ENCODE measurements at regions not wholly inside any gene's neighbourhood (a gene's known extent, or its start where the extent isn't known, plus 50 kb on each side); places are given as distances from the start of the nearest gene placed in this dataset.

DNA sequence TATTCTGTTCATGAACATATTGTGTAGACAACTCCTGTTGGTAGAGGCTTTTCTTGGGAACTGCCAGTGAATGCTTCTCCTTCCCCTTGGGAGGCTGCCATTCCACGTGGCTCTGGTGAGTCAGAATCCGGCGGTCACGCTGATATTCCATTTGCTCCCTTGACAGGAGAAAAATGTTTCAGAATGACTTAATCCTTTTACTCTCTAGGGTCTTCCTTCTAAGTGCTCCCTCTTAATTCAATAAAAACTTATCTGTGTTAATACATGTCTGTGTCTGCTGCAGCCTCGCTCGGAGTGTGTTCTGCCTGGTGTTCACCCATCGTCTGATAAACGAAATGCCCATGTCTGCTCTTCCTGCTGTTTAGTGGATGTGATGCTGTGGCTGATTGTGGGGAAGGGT, 278.6 kb downstream of the ARHGAP12 start:
- H4K20me1 ChIP-seq (ENCODE audit: low read depth) = no peaks in the 10 kb centered on the region
- H3K9me3 Mint-ChIP-seq = no peaks in the 10 kb centered on the region
- no peak overlapping the region for H2AFZ ChIP-seq (replicated peaks)
- H3K36me3 Mint-ChIP-seq = no peaks in the 10 kb centered on the region
- no peaks in the 10 kb centered on the region for H3K9me3 ChIP-seq (ENCODE audit: low read depth)
- no peak overlapping the region for H3K4me3 ChIP-seq
- H3K4me1 Mint-ChIP-seq = peaks cover 5% of the 10 kb centered on the region
- no peaks in the 10 kb centered on the region for H3K79me2 ChIP-seq (ENCODE audit: low read depth)
- TF ChIP-seq, protein P1, sequence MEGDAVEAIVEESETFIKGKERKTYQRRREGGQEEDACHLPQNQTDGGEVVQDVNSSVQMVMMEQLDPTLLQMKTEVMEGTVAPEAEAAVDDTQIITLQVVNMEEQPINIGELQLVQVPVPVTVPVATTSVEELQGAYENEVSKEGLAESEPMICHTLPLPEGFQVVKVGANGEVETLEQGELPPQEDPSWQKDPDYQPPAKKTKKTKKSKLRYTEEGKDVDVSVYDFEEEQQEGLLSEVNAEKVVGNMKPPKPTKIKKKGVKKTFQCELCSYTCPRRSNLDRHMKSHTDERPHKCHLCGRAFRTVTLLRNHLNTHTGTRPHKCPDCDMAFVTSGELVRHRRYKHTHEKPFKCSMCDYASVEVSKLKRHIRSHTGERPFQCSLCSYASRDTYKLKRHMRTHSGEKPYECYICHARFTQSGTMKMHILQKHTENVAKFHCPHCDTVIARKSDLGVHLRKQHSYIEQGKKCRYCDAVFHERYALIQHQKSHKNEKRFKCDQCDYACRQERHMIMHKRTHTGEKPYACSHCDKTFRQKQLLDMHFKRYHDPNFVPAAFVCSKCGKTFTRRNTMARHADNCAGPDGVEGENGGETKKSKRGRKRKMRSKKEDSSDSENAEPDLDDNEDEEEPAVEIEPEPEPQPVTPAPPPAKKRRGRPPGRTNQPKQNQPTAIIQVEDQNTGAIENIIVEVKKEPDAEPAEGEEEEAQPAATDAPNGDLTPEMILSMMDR (IDR thresholded peaks at IDR 0.05) = no peak
- TF ChIP-seq EZH2 (IDR thresholded peaks at IDR 0.05) = no peak
- no peak for TF ChIP-seq EZH2phosphoT487 (IDR thresholded peaks at IDR 0.05)
- H3K27me3 Mint-ChIP-seq (ENCODE audit: insufficient read depth, low read depth) = no peaks in the 10 kb centered on the region
- no peak overlapping the region for H3K9ac ChIP-seq
- H3K4me1 ChIP-seq = no peaks in the 10 kb centered on the region
- H3K4me2 ChIP-seq = no peak overlapping the region
- no peaks in the 10 kb centered on the region for H3K27me3 ChIP-seq
- H3F3A ChIP-seq (ENCODE audit: low read depth) = no peaks in the 10 kb centered on the region
- no peak overlapping the region for H3K27ac ChIP-seq
- H3K4me3 Mint-ChIP-seq = no peak overlapping the region
- no peak for DNase-seq (ENCODE audit: low spot score)
- H3K27ac Mint-ChIP-seq = no peak overlapping the region
- no peaks in the 10 kb centered on the region for H3K36me3 ChIP-seq

DNA sequence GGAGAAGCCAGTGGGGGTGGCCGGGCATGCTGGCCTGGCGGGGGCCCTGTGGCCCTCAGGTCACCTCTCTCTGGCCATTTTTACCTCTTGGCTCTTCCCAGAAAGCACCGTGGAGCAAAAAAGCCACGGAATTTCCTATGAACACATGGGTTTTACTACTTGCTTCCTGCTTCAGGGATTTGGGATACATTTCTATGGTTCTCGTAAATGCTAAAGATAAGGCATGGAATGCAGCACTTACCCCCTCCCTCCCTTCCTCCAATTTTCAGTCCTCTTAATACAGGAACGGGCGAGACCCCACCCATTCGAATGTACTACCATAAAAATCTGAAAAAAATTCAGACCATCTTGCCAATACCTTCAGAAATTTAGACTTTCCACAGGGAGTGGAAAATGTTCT, 279.7 kb downstream of the ARHGAP12 start:
- H3K27me3 ChIP-seq = no peaks in the 10 kb centered on the region
- no peaks in the 10 kb centered on the region for H3K4me1 ChIP-seq
- no peak overlapping the region for H3K4me3 Mint-ChIP-seq
- peaks cover 5% of the 10 kb centered on the region for H3K4me1 Mint-ChIP-seq
- H3K27me3 Mint-ChIP-seq (ENCODE audit: insufficient read depth, low read depth) = no peaks in the 10 kb centered on the region
- H3K4me2 ChIP-seq = no peak overlapping the region
- no peaks in the 10 kb centered on the region for H3K36me3 ChIP-seq
- H4K20me1 ChIP-seq (ENCODE audit: low read depth) = no peaks in the 10 kb centered on the region
- no peak overlapping the region for H3K9ac ChIP-seq
- no peaks in the 10 kb centered on the region for H3K36me3 Mint-ChIP-seq
- H3K9me3 Mint-ChIP-seq = no peaks in the 10 kb centered on the region
- no peaks in the 10 kb centered on the region for H3K9me3 ChIP-seq (ENCODE audit: low read depth)
- no peaks in the 10 kb centered on the region for H3F3A ChIP-seq (ENCODE audit: low read depth)
- H3K79me2 ChIP-seq (ENCODE audit: low read depth) = no peaks in the 10 kb centered on the region
- H3K27ac Mint-ChIP-seq = no peak overlapping the region
- DNase-seq (ENCODE audit: low spot score) = no peak
- H3K27ac ChIP-seq = no peak overlapping the region
- no peak overlapping the region for H2AFZ ChIP-seq (replicated peaks)
- TF ChIP-seq EZH2 (IDR thresholded peaks at IDR 0.05) = no peak
- TF ChIP-seq, protein P1 (IDR thresholded peaks at IDR 0.05) = no peak
- TF ChIP-seq EZH2phosphoT487 (IDR thresholded peaks at IDR 0.05) = no peak
- H3K4me3 ChIP-seq = no peak overlapping the region

DNA sequence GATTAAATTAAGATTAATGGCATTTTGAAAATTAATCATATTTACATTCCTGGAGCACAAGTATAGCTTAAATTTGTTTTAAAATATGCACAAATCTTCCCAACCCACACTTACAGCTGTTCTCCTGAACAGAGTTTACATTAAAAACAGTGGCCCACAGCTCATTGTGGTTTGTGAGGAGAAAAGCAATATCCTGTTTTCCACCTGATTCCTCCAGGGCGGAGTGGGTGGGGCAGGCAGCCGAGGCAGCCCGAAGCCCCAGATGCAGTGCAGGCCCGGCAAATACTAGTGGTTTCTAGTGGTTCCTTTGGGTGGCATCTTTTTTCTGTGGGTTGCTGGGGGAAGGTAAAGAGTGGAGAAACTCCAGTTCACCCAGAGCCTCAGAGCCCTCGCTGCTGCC, 280.8 kb downstream of the ARHGAP12 start:
- Mint-ChIP-seq H3K27me3 (ENCODE audit: insufficient read depth, low read depth) (no peaks in the 10 kb centered on the region), H3K9me3 (no peaks in the 10 kb centered on the region), H3K36me3 (no peaks in the 10 kb centered on the region), H3K4me1 (peaks cover 5% of the 10 kb centered on the region), H3K4me3 (no peak overlapping the region), H3K27ac (no peak overlapping the region)
- H3K27me3 ChIP-seq = no peaks in the 10 kb centered on the region
- H3K9me3 ChIP-seq (ENCODE audit: low read depth) = no peaks in the 10 kb centered on the region
- DNase-seq (ENCODE audit: low spot score) = no peak
- no peaks in the 10 kb centered on the region for H3K79me2 ChIP-seq (ENCODE audit: low read depth)
- no peaks in the 10 kb centered on the region for H3K36me3 ChIP-seq
- H2AFZ ChIP-seq (replicated peaks) = no peak overlapping the region
- H3K27ac ChIP-seq = no peak overlapping the region
- no peak overlapping the region for H3K4me2 ChIP-seq
- TF ChIP-seq, protein P1 (IDR thresholded peaks at IDR 0.05) = no peak
- TF ChIP-seq EZH2 (IDR thresholded peaks at IDR 0.05) = no peak
- TF ChIP-seq EZH2phosphoT487 (IDR thresholded peaks at IDR 0.05) = no peak
- no peaks in the 10 kb centered on the region for H3F3A ChIP-seq (ENCODE audit: low read depth)
- no peak overlapping the region for H3K4me3 ChIP-seq
- H4K20me1 ChIP-seq (ENCODE audit: low read depth) = no peaks in the 10 kb centered on the region
- no peaks in the 10 kb centered on the region for H3K4me1 ChIP-seq
- no peak overlapping the region for H3K9ac ChIP-seq

DNA sequence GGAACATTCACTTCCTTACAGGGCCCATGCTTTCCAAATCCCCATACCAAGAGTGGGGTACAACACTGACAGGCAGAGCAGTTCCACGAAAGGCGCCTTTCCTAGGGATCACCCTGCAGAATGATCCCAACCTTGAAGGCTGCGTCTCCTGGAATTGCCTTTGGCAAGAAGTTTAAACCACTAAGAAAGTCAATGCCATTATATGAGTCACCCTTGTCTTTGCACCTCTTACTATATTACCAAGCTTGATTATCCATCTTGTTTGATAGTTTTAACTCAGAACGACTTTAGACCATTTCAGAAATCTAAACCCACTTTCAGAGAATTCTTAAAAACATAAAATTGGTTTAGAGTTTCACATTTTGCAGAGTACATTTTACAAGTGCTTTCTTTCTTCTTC, 282.1 kb downstream of the ARHGAP12 start:
- no peak for DNase-seq (ENCODE audit: low spot score)
- Histone ChIP-seq H3K9ac (no peak overlapping the region), H3K9me3 (ENCODE audit: low read depth) (no peaks in the 10 kb centered on the region), H3K4me2 (no peak overlapping the region), H4K20me1 (ENCODE audit: low read depth) (no peaks in the 10 kb centered on the region), H3K36me3 (no peaks in the 10 kb centered on the region), H3K27me3 (no peaks in the 10 kb centered on the region), H3K4me3 (no peak overlapping the region), H3K27ac (no peak overlapping the region), H3K79me2 (ENCODE audit: low read depth) (no peaks in the 10 kb centered on the region), H3K4me1 (no peaks in the 10 kb centered on the region), H2AFZ (replicated peaks) (no peak overlapping the region), H3F3A (ENCODE audit: low read depth) (no peaks in the 10 kb centered on the region)
- Mint-ChIP-seq H3K4me3 (no peak overlapping the region), H3K27me3 (ENCODE audit: insufficient read depth, low read depth) (no peaks in the 10 kb centered on the region), H3K4me1 (peaks cover 5% of the 10 kb centered on the region), H3K9me3 (no peaks in the 10 kb centered on the region), H3K27ac (no peak overlapping the region), H3K36me3 (no peaks in the 10 kb centered on the region)
- TF ChIP-seq EZH2phosphoT487 (IDR thresholded peaks at IDR 0.05) (no peak), EZH2 (IDR thresholded peaks at IDR 0.05) (no peak)
- TF ChIP-seq, protein P1 (IDR thresholded peaks at IDR 0.05) = no peak
